ENCODE measurements at regions not wholly inside any gene's neighbourhood (a gene's known extent, or its start where the extent isn't known, plus 50 kb on each side); places are given as distances from the start of the nearest gene placed in this dataset.
A peak's percentile ranks its signal among the peaks of the same experiment; 100 is the strongest.
"Not testable (repeated sequence)": the region's sequence is repeated elsewhere in the genome, so short reads cannot be mapped to it uniquely, and the experiment has no call there.

DNA sequence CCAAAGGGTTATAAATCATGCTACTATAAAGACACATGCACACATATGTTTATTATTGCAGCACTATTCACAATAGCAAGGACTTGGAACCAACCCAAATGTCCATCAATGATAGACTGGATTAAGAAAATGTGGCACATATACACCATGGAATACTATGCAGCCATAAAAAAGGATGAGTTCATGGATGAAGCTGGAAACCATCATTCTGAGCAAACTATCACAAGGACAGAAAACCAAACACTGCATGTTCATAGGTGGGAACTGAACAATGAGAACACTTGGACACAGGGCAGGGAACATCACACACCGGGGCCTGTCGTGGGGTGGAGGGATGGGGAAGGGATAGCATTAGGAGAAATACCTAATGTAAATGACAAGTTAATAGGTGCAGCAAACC is 322.1 kb downstream of the RPLP1 start:
- not testable (repeated sequence) for DNase-seq

DNA sequence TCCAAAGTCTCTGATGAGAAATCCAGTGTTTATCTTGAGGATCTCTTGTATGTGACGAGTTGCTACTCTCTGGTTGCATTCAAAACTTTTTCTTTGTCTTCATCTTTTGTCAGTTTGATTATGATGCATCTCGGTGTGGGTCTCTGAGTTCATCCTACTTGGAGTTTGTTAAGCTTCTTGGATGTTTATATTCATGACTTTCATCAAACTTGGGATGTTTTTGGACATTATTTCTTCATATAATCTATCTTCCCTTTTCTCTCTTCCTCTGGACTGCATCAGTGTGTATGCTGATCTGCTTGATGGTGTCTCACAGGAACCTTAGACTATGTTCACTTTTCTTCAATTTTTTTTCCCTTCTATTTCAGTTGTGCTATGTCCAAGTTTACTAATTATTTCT is 320.4 kb downstream of the TLE3 start:
- DNase-seq = no peak

- DNase-seq = no peak
Observed at GRCh38 chr15:69780374-69780773, 317.3 kb downstream of the TLE3 start.

GRCh38 chr15:69780981-69781380 is 316.7 kb downstream of the TLE3 start:
- DNase-seq = no peak

DNA sequence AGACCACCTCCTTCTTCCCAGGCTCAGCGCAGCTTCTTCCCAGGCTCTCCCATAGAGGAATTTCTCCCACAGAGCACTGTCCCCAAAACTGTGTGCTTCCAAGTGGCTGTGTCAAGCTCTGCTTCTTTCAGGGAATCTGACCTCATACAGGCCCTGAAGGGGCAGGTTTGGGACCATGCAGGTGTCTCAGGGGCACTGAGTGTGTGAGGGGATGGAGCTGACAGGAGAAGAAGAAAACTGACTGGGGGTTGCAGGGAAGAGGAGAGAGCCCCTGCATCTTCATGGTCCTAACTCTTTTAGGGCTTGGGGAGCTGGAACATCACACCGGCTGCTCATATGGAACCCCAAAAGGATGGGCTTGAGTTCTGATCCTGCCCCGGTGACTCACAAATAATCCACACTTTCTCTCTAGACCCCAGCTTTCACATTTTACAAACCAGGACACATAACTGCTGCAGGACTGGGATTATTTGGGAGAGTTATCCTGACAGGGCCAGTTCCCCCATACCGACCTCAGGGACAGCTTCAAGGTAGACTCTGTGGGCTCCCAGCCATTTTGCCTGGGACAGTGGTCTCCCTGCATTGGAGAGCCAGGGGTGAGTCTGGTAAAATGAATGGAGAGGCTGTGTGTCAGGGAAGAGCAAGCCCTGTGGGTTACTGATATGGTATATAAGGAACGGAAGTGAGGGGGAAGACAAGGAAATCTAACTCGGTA is 316.1 kb downstream of the TLE3 start:
- no peak for DNase-seq

GRCh38 chr15:69782139-69782658 is 315.5 kb downstream of the TLE3 start:
- DNase-seq = peak; percentile 24

- peak; percentile 64 for DNase-seq
Observed at GRCh38 chr15:69782809-69783208, 314.9 kb downstream of the TLE3 start.

DNA sequence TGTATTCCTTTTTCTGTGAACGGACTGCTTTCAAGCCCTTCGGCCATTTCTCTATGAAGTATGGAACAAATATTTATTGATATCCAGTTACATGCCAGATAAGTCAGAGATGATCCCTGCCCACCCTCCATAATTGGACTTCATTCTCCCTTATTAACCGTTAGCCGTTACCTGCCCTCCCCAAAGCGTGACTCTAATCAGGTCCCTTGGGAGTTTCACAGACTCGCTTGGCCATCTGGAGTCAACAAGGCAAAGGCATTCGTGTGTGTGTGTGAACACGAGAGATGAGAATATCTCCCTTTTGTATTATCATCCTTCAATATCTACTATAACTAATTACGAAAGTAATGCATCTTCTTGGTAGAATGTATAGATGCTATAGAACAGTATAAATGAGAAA is 314.5 kb downstream of the TLE3 start:
- DNase-seq = no peak

- DNase-seq = no peak
Observed at GRCh38 chr15:69784798-69785566, 312.7 kb downstream of the TLE3 start.

GRCh38 chr15:69786136-69786701 is 311.5 kb downstream of the TLE3 start:
- no peak for DNase-seq

- DNase-seq = no peak
Observed at GRCh38 chr15:69787791-69788190, 309.9 kb downstream of the TLE3 start.

DNA sequence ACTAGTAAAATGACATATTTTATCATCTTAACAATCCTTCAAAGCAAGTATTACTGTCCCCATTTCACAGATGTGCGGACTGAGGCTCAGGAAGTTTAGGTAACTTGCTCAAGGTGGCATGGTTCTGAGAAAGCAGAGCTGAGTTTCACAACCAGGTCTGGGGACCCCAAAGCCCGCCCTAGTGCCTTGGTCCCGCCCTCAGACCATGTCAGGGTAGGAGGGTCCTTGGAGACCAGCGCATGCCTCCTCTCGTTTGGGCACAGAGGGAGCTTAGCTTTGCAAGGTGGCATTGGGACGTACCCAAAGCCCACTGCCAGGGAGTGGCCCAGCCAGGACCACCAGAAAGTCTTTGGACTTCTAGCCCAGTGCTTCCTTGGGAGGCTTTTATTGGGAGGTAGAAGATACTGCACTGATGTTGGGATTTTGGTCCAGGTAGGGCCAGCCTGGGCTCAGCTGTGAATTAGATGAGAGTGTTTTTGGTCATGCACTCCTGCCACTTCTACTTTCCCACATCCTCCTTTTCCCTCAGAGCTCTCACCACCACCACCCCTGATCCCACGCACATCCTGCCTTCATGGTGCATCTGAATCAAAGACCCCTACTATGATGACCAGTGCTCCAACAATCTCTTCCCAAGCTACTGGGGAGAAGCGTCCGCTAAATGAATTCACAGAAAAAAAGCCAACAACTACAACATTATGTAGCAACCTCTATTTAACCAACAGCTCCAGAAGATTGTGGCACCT is 307.9 kb downstream of the TLE3 start:
- DNase-seq = no peak

DNA sequence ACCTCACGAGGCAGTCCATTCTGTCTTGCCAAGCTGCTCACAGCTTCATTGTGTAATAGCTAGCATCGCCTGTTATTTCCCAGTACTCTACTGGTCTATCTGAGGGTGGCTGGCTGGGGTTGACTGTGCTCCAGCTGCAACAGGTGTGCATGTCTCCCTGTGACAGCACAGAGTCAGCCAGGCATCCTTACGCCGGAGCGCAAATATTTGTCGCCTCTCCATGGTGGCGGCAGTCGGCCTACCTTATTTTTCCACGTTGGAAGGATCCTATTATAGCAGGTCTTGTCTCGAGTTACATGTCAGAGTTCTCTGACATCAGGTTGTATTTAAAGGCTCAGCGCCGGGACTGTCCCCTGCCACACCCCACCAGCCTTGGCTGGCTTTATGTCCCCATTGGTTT is 307.1 kb downstream of the TLE3 start:
- no peak for DNase-seq

DNA sequence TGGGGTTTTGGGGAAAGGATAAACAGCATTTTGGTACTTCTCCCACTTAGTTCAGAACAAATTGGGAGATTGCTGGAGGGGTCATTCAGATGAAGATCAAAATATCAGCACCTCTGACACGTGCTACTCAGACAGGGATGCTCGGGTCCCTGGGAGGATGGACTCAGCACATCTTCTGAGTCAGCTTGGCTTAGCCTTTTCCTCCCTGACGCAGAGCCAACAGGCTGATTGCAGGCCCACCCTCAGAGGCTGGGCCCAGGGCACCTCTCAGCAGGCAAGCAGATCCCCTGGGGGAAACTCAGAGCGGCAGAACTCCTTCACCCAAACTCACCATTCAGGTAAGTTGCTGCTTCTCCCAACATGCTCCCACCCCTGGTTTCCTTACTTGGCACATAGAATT is 304.9 kb downstream of the TLE3 start:
- DNase-seq = no peak

DNA sequence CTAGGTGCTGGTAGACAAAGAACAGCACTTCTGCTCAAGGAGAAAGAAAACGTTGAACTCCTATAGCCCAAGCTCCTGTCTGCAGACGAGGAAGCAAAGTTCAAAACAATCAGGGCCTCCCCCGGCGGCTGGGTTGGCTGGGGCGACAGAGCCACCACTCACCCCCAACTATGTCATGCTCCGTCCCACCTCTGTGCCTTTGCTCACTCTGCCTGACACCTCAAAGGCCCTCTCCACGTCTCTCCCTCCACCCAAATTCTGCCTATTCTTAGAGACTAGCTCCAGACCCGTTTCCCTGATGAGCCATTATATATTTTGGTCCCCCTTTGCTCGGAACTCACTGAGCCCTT is 304.3 kb downstream of the TLE3 start:
- DNase-seq = no peak

DNA sequence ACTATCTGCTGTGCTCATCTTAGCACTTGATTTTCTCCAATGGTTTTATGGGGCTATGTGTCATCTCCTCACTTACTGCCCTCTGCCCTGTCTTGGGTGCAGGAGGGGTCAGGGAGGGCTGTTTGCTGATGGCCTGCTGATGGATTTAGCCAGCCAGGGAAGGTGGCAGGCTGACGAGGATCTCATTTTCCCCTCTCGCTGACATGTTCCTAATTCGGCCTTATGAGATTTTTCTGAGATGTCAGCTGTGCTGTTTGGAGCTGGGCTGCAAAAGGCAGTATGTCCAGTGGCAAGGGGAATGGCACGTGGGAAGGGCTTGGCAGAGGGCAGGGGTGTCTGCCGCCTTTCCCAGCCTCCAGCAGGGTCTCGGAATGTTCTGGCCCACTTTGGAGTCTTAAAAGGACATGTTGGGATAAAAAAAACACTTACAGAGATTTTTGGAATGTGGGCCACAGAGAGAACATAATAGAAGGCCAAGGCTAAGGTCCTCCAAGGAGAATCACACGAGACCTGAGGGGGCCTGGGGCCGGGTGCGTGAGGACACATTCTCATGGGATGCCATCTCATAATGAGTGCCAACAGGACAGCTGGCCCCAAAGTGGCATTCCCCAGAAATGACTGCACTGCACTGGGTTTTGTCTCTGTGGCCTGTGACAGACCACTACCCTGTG is 303.8 kb downstream of the TLE3 start:
- no peak for DNase-seq

GRCh38 chr15:69794645-69795469 is 302.9 kb downstream of the TLE3 start:
- DNase-seq = no peak

- no peak for DNase-seq
Observed at GRCh38 chr15:69795601-69796000, 302.1 kb downstream of the TLE3 start.

GRCh38 chr15:69797051-69797595 is 300.6 kb downstream of the TLE3 start:
- no peak for DNase-seq

DNA sequence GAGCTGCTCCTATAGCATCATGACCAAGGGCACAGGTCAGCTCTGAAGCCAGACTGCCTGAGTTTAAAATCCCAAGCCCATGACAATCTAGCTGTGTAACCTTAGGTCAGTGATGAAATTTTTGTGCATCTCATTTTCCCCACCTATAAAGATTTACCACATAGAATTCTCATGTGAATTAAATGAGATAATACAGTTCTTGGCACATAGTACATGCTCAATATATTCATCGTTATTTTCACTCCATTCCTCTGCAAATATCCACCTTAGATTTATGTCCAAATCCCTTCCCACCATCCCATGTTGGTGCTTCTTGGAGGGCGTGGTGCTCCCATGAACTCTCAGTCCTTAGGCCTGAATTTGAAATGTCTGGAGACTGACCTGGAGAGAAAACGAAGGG is 300.1 kb downstream of the TLE3 start:
- no peak for DNase-seq

- DNase-seq = no peak
Observed at GRCh38 chr15:69798481-69799250, 299.1 kb downstream of the TLE3 start.
